Tongue (tissue), 1 donor: ENCODE measurements at regions not wholly inside any gene's neighbourhood (a gene's known extent, or its start where the extent isn't known, plus 50 kb on each side); places are given as distances from the start of the nearest gene placed in this dataset.
"Not testable (repeated sequence)": the region's sequence is repeated elsewhere in the genome, so short reads cannot be mapped to it uniquely, and the experiment has no call there.

Source experiments
- DNase-seq: peaks from one replicate; pipeline ENCODE4 v3.0.0-alpha.2; 2015

GRCh38 chr16:80007231-80007630 lies 406.7 kb upstream of the MAF start:
- DNase-seq = peak; percentile 61

DNA sequence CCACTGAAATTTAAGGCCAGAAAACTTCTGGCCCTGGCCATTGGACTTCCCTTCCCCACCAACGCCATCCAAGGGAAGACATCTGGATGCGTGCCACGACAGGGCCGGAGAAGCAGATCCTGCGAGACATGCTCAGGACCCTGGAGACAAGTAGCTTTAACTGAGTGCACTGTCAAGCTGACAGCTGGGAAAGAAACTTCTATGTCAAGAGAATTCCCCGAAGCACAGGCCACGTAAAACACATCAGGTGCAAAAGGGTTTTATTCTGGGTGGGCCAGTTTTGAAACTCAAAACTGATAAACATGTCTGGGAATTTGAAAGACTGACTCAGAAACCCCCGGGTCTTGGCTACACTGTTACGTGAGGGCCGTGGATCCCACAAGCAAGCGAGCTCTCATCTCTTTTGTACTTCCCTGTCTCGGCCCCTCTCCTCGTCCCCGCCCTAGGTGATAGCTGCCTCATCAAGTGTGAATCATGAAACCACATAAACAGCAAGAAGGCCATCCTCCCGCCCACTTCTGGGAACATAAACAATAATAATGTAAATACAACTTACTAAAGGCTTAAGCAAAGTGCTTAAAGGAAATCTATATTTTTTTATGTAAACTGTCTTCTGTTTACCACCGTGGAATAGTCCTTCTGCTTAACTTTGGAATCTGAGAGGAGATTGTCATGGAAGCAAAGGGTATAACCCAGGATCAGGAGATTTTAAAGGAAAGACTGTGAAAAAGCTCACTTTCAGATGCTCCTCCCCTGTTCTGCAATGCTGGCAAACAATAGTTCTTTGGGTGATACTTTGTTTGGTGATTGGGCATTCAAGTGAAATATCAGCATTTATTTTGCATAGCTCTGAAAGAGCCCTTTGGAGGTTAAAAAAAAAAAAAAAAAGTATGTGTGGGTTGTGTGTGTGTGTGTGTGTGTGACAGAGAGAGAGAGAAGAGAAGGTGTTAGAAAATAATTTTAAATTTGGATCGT lies 406.0 kb upstream of the MAF start:
- peak; percentile 80 for DNase-seq

DNA sequence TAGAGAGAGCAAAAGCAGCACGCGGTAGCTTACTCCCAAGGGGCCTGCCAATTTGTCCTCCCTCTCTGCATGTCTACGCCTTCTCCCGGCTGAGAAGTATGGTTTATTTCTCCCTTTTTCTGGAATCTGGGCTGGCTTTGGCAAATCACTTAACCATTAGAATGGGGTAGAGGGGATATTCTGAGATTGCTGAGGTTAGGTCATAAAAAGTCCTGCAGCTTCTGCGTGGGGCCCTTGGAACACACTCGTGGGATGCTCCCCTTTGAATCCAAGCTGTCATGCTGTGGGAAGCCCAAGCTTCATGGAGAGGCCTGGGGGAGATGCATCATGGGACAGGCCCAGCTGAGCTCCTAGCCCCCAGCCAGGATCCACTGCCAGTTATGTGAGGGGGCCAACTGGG lies 403.6 kb upstream of the MAF start:
- no peak for DNase-seq

DNA sequence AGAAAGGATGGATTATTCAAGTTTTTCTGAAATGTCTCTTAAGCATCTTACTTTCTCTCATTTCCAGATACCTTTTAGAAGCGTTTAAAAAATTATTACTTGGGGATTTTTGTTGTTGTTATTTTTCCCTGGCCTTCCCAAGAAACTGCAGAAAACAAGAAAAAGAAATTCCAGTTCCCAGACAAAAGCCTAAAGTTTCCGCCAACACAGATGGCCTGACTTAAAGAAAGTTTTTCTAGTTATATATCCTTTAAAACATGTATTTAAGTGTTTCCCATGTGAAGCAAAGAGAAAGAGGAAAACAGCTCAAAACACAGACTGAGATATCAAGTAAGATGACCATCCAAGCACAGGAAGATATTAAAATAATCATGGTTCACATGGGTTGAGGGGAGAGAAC lies 401.7 kb upstream of the MAF start:
- DNase-seq = peak; percentile 24

GRCh38 chr16:79998143-79998542 lies 397.6 kb upstream of the MAF start:
- no peak for DNase-seq

DNA sequence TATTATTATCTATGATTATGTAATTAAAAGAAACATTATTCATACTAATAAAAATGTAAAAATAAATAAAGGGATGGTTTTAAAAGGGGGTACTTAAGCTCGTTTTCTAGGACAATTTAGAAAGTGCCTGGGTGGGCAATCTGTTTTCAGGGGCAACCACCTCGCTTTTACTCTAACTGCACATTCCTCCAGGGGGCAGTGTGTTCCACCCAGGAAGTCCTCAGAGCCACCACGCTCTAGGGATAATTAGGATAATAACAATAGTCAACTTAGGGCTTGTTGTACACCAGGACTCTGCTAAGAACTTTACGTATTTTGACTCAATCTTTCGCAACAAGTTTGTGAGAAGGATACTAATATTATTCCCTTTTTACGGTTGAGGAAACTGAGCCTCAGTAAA lies 396.7 kb upstream of the MAF start:
- no peak for DNase-seq

GRCh38 chr16:79996321-79996720 lies 395.8 kb upstream of the MAF start:
- peak; percentile 19 for DNase-seq

DNA sequence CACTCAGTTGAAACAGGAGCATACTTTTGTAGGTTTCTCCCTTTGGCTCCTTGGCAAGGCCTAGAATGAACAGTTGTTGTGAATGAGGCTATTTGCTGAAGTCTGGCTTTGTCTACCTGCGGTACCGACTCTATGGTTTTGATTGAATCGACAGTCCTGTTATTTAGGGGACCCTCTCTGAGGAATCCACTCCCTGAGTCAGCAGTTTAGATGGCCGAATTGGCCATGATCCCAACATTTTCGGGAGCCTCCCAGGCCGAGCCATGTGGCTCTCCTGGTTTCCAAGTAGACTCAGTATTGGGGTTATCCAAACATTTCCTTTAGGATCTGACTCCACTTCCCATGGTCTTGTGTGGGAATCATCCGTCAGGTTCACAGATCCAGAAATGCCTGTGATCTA lies 394.8 kb upstream of the MAF start:
- no peak for DNase-seq

- DNase-seq = no peak
These were observed 393.9 kb upstream of the MAF start for GRCh38 chr16:79994418-79994817.

GRCh38 chr16:79993629-79994209 lies 393.2 kb upstream of the MAF start:
- DNase-seq = no peak

- DNase-seq = no peak
These were observed 391.4 kb upstream of the MAF start for GRCh38 chr16:79991969-79992368.

DNA sequence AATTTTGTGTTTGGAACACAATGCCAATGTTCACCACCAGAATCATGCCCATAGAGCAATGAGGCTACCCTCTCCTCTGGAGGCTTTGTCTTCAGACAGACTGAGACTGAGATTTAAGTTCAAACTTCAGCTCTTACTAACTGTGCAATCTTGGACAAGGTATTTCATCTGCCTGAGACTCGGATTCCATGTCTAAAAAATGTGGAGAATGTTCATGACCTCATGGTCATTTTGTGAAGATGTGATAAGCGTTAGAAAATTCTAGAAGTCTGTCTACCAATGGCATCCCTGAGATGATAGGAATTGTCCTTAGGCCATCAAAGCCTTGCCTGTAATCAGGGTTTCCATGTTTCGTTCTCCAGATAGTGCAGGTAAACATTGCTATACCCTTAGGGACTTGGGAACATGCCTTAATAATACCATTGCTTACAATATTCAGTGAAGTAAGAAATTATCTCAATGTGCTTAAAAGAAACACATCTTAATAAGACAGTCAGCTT lies 388.2 kb upstream of the MAF start:
- DNase-seq = no peak

DNA sequence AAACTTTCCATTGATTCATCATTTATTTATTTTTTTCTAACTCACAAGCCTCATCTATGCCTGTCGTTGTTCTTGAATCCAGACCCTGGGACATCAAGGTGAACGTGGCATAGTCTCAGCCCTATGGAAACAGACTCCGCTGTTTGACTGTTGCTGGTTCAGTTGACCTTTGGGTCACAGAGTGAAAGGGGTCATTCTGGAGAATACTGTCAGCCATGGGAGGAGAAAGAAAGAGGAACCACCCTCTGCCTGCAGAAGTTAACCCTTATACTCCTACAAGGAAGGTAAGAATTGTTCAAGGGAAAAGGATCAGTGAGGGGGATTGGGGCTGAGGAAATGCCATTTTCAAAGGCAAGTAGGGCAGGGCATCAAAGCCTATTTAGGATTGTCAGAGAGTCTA lies 387.6 kb upstream of the MAF start:
- DNase-seq = no peak

GRCh38 chr16:79986352-79986751 lies 385.8 kb upstream of the MAF start:
- no peak for DNase-seq

DNA sequence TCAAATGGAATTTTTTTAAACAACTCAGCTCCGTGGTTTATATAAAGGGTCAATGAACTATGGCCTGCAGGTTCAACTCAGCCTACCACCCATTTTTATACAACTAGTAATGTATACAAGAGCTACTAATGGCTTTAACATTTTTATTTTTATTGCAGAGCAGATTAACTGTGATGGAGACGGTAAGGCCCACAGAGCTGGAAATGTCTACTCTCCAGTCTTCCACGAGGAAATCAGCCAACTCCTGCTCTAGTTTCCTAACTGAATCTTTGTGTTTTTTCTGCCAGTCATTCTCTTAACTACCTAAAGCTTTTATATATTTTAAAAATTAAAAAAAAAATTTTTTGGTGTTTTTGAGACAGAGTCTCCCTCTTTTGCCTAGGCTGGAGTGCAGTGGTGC lies 385.1 kb upstream of the MAF start:
- no peak for DNase-seq

GRCh38 chr16:79984149-79984548 lies 383.6 kb upstream of the MAF start:
- not testable (repeated sequence) for DNase-seq

DNA sequence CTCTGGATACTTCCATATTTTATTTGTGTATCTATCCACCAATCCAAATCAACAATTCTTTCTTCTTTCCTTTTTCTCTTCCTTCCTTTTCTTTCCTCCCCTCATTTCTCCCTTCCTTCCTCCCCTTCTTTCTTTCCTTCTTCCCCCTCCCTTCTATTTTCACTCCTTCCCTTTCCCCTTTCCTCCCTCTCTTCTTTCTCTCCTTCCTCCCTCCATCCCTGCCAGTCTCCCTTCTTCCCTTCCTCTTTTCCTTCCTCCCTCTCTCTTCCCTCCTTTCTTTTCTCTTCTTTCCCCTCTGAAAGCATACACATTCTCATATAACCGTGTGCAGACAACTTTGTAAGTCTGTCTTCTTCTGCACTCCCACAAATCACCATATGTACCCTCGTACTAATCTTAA lies 382.3 kb upstream of the MAF start:
- DNase-seq = no peak

DNA sequence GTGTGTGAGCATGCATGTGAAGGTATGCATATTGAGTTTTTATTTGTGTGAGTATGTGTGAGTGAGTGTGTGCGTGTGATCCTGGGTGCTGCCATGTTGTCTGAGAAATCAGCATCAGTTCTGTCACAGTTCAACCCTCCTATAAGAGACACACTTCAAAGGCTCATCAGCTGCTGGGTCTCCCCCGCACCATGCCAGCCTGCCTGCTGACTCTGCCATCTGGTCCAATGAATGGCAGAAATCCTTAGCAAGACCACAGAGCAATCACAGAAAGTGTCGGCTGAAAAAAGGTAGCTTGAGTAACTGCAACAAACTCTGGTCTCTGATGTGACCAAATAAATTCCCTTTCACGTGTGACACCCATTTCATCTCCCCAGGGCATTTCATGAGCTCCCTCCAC lies 381.8 kb upstream of the MAF start:
- DNase-seq = no peak

- DNase-seq = no peak
These were observed 381.3 kb upstream of the MAF start for GRCh38 chr16:79981814-79982213.

DNA sequence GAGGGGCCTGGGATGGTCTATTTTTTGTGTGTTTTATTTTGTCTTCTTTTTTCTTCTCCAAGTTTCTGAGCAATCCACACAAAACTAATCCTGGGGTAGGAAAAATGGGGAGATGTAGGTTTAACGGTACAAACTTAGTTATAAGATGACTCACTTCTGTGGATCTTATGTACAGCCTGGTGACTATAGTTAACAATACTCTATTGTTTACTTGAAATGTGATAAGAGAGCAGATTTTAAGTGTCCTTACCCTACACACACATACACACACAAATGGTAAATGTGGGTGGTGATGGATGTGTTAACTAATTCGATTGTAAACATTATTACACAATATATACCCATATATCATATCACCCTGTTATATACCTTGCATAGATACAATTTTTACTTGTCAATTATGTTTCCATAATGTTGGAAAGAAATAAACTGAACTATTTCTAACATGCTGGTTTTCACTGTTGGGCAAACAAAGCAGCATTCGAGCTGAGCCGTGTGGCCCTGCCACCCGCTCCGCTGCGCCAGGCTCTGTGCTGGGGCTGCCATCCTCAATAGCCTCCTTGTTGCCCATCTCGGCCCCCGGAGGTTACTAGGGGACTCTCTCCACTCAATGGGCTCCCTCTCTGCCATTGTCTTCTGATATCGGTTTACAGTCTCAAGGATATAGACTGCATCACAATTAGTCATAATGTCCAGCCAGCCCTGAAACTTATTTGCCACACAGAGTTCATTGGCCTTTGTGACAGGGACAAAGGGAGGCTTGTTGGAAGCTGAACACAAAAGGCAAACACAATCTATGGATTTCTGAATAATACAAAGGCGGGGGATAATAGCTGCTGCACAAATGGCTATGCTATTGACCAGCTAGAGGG lies 380.3 kb upstream of the MAF start:
- no peak for DNase-seq

DNA sequence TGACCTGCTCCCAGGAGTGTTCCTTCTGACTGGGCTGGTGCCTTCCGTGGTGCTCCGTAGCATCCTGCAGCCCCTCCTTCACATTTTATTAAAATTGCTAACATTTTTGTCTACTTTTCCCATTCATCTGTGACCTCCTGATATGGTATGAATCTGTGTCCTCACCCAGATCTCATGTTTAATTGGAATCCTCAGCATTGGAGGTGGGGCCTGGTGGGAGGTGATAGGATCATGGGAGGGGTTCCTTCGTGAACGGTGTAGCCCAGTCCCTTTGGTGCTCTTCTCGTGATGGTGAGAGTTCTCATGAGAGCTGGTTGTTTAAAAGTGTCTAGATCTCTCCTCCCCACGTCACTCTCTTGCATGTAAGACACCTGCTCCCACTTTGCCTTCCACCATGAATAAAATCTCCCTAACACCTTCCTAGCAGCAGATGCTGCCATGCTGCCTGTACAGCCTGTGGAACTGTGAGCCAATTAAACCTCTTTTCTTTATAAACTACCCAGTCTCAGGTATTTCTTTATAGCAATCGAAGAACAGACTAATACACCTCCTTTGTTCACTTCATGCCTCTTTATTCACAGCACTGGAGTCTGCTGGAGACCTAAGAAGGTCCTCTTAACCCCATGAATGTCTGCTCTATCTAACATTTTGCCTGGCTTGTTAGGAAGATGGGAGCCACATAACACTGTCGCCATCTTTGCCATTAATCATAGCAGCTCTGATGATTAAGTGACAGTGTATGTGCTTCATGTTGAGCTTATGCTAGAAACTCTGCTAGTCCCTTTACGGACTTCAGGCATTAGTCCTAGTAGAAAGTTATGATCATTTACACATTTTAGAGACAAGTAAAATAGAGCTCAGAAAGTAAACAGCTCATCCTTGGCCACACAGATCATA lies 377.7 kb upstream of the MAF start:
- no peak for DNase-seq

DNA sequence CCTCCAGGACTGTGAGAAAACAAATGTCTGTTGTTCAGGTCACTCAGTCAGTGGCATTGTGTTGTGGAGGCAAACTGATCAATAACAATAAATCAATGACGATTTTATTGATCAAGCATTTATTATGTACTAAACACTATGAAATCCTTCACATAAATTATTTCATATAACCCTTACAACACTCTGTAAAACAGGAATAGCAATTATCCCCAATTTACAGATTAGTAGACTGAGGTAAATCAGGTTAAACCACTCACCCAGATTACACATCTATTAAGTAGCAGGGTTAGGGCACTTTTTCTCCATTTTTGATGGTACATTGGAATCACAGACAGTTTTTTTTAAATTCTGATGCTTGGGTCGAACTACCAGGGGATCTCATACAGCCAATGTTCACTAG lies 372.8 kb upstream of the MAF start:
- no peak for DNase-seq
